ENCODE measurements at regions not wholly inside any gene's neighbourhood (a gene's known extent, or its start where the extent isn't known, plus 50 kb on each side); places are given as distances from the start of the nearest gene placed in this dataset.

GRCh38 chr4:19095491-19096046 lies 1074.0 kb upstream of the LCORL start:
- DNase-seq = no peak
- no peaks in the 10 kb centered on the region for H3K4me1 Mint-ChIP-seq (ENCODE audit: low read depth)

GRCh38 chr4:19093951-19094350 lies 1072.4 kb upstream of the LCORL start:
- H3K4me3 Mint-ChIP-seq = no peak overlapping the region
- no peak for TF ChIP-seq CTCF (IDR thresholded peaks at IDR 0.05)
- H3K4me1 Mint-ChIP-seq (ENCODE audit: low read depth) = no peaks in the 10 kb centered on the region
- H3K9me3 Mint-ChIP-seq = no peaks in the 10 kb centered on the region
- H3K27ac Mint-ChIP-seq = no peak overlapping the region
- peaks cover 3% of the 10 kb centered on the region for H3K27me3 Mint-ChIP-seq (ENCODE audit: insufficient read depth)
- DNase-seq = no peak
- H3K36me3 Mint-ChIP-seq (ENCODE audit: low read depth) = no peaks in the 10 kb centered on the region

More at GRCh38 chr4:19095491-19096046, 1074.0 kb upstream of the LCORL start:
- Mint-ChIP-seq H3K27ac (no peak overlapping the region), H3K27me3 (ENCODE audit: insufficient read depth) (peaks cover 3% of the 10 kb centered on the region), H3K4me3 (no peak overlapping the region), H3K36me3 (ENCODE audit: low read depth) (no peaks in the 10 kb centered on the region), H3K9me3 (no peaks in the 10 kb centered on the region)
- TF ChIP-seq CTCF (IDR thresholded peaks at IDR 0.05) = no peak

- H3K4me3 Mint-ChIP-seq = no peak overlapping the region
- H3K27me3 Mint-ChIP-seq (ENCODE audit: insufficient read depth) = peaks cover 3% of the 10 kb centered on the region
- H3K4me1 Mint-ChIP-seq (ENCODE audit: low read depth) = no peaks in the 10 kb centered on the region
- TF ChIP-seq CTCF (IDR thresholded peaks at IDR 0.05) = no peak
- DNase-seq = no peak
- H3K36me3 Mint-ChIP-seq (ENCODE audit: low read depth) = no peaks in the 10 kb centered on the region
- H3K27ac Mint-ChIP-seq = no peak overlapping the region
- no peaks in the 10 kb centered on the region; the same call in 1 of the 2 replicates for H3K9me3 Mint-ChIP-seq
Observed at GRCh38 chr4:19092797-19093196, 1071.2 kb upstream of the LCORL start.

GRCh38 chr4:19074036-19074435 lies 1052.5 kb upstream of the LCORL start:
- Mint-ChIP-seq H3K9me3 (no peaks in the 10 kb centered on the region), H3K27ac (no peak overlapping the region), H3K4me3 (no peak overlapping the region), H3K4me1 (ENCODE audit: low read depth) (no peaks in the 10 kb centered on the region), H3K36me3 (ENCODE audit: low read depth) (no peaks in the 10 kb centered on the region), H3K27me3 (ENCODE audit: insufficient read depth) (peaks cover 12% of the 10 kb centered on the region)
- TF ChIP-seq CTCF (IDR thresholded peaks at IDR 0.05) = no peak
- DNase-seq = no peak

GRCh38 chr4:19063662-19064061 lies 1042.1 kb upstream of the LCORL start:
- Mint-ChIP-seq H3K27ac (no peak overlapping the region), H3K4me1 (ENCODE audit: low read depth) (no peaks in the 10 kb centered on the region), H3K27me3 (ENCODE audit: insufficient read depth) (peaks cover 10% of the 10 kb centered on the region), H3K4me3 (no peak overlapping the region), H3K9me3 (no peaks in the 10 kb centered on the region; the same call in 1 of the 2 replicates), H3K36me3 (ENCODE audit: low read depth) (no peaks in the 10 kb centered on the region; the same call in 1 of the 2 replicates)
- DNase-seq = no peak
- TF ChIP-seq CTCF (IDR thresholded peaks at IDR 0.05) = no peak

- no peak for TF ChIP-seq CTCF (IDR thresholded peaks at IDR 0.05)
- no peak overlapping the region for H3K4me3 Mint-ChIP-seq
- no peaks in the 10 kb centered on the region for H3K9me3 Mint-ChIP-seq
- no peaks in the 10 kb centered on the region for H3K36me3 Mint-ChIP-seq (ENCODE audit: low read depth)
- peaks cover 21% of the 10 kb centered on the region for H3K4me1 Mint-ChIP-seq (ENCODE audit: low read depth)
- no peak overlapping the region for H3K27ac Mint-ChIP-seq
- peaks cover 4% of the 10 kb centered on the region; the same call in 1 of the 2 replicates for H3K27me3 Mint-ChIP-seq (ENCODE audit: insufficient read depth)
- DNase-seq = no peak
Observed at GRCh38 chr4:19054916-19055315, 1033.4 kb upstream of the LCORL start.
